H1 (cell line): ENCODE measurements at regions not wholly inside any gene's neighbourhood (a gene's known extent, or its start where the extent isn't known, plus 50 kb on each side); places are given as distances from the start of the nearest gene placed in this dataset.

Experiments used
- CTCF ChIA-PET: fragments of 300-600 bp; sonication (Branson Sonifier 250); formaldehyde crosslinking; loops from one replicate; lab custom pipeline; 2021; ENCODE audit not compliant: partially characterized antibody; lab: Charles Lee
- POLR2A ChIA-PET: fragments of 300-600 bp; sonication (Branson Sonifier 250); formaldehyde crosslinking; loops from one replicate; lab custom pipeline; 2021; ENCODE audit warnings: inconsistent platforms; ENCODE audit not compliant: partially characterized antibody; lab: Charles Lee
- DNase-seq, 2 experiments: peaks; one replicate each; pipeline versions ENCODE4 v3.0.0 to v3.0.0-alpha.2; 2010 to 2022; ENCODE audit warnings: low spot score in 2 of 2, low read depth in 1 of 2, mixed read lengths in 1 of 2
- FAIRE-seq: peaks from 2 replicates; lab custom pipeline; 2011; peaks lifted over from hg19 to GRCh38; lab: Jason Lieb, UNC
- H2AFZ ChIP-seq: 2 replicates; pipeline ENCODE4 v1.8.1; 2012; ENCODE audit warnings: low read length, inconsistent platforms
- H2AK5ac ChIP-seq: 2 replicates; pipeline ENCODE4 v1.6.1; 2013; ENCODE audit warnings: low read depth, low read length
- H2BK120ac ChIP-seq: replicated peaks from 2 replicates; pipeline ENCODE3; 2013; ENCODE audit warnings: low read depth, low read length, inconsistent platforms
- H2BK12ac ChIP-seq: 2 replicates; pipeline ENCODE4 v1.6.1; 2013; ENCODE audit warnings: low read depth, low read length
- H2BK15ac ChIP-seq: 2 replicates; pipeline ENCODE4 v1.6.1; 2013; ENCODE audit warnings: low read length
- H2BK20ac ChIP-seq: 2 replicates; pipeline ENCODE4 v1.6.1; 2013; ENCODE audit warnings: low read length
- H2BK5ac ChIP-seq: 2 replicates; pipeline ENCODE4 v1.6.1; 2013; ENCODE audit warnings: low read depth, low read length
- H3K14ac ChIP-seq: 2 replicates; pipeline ENCODE4 v1.6.1; 2013; ENCODE audit warnings: inconsistent platforms; ENCODE audit not compliant: insufficient read length
- H3K18ac ChIP-seq: 2 replicates; pipeline ENCODE4 v1.6.1; 2013; ENCODE audit warnings: low read length; ENCODE audit errors: extremely low read depth
- H3K23ac ChIP-seq: 2 replicates; pipeline ENCODE4 v1.6.1; 2013; ENCODE audit warnings: inconsistent platforms; ENCODE audit not compliant: insufficient read length
- H3K23me2 ChIP-seq: 2 replicates; pipeline ENCODE4 v1.6.1; 2013; ENCODE audit warnings: low read depth, low read length
- H3K27ac ChIP-seq: 2 replicates; pipeline ENCODE4 v1.6.1; 2011; ENCODE audit warnings: low read depth, low read length, inconsistent platforms
- H3K27me3 ChIP-seq, 4 experiments: replicated peaks in 1 of 4; 1 replicate in 1 of 4; 2 replicates in 3 of 4; pipeline versions ENCODE4 v1.6.1 to v1.8.1; 2011 to 2013; ENCODE audit warnings: low read length in 3 of 4, mild to moderate bottlenecking in 3 of 4, inconsistent platforms in 2 of 4, mixed read lengths in 2 of 4, moderate library complexity in 1 of 4; ENCODE audit not compliant: control insufficient read depth in 3 of 4, insufficient read depth in 3 of 4; ENCODE audit errors: extremely low read depth in 1 of 4
- H3K36me3 ChIP-seq, 4 experiments: 2 replicates each; pipeline versions ENCODE4 v1.6.1 to v1.8.1; 2011 to 2013; ENCODE audit warnings: mild to moderate bottlenecking in 4 of 4, low read length in 3 of 4, moderate library complexity in 2 of 4, control low read depth in 1 of 4, inconsistent platforms in 1 of 4; ENCODE audit not compliant: insufficient read depth in 4 of 4, control insufficient read depth in 2 of 4
- H3K4ac ChIP-seq: replicated peaks from 2 replicates; pipeline ENCODE3; 2013; ENCODE audit warnings: low read length, low read depth, mixed read lengths, inconsistent platforms; ENCODE audit not compliant: insufficient read length
- H3K4me1 ChIP-seq, 4 experiments: replicated peaks in 1 of 4; 1 replicate in 1 of 4; 2 replicates in 3 of 4; pipeline versions ENCODE4 v1.6.1 to v1.8.1; 2011 to 2013; ENCODE audit warnings: low read length in 3 of 4, inconsistent platforms in 2 of 4, mixed read lengths in 1 of 4; ENCODE audit not compliant: insufficient read depth in 4 of 4, control insufficient read depth in 3 of 4
- H3K4me2 ChIP-seq, 2 experiments: 2 replicates each; pipeline versions ENCODE4 v1.6.1 to v1.8.1; 2011 to 2013; ENCODE audit warnings: low read depth in 2 of 2, low read length in 2 of 2, control low read depth in 1 of 2, inconsistent platforms in 1 of 2, mild to moderate bottlenecking in 1 of 2; ENCODE audit not compliant: insufficient read depth in 1 of 2
- H3K4me3 ChIP-seq, 4 experiments: fragments of 200-600, 300-600 bp in 1 of 4; sonication (generic), shearing (Covaris generic), sonication (Bioruptor Twin) in 1 of 4; 2 replicates each; pipeline versions ENCODE4 v1.5.1 to v1.8.1; 2011 to 2016; ENCODE audit warnings: low read length in 4 of 4, low read depth in 3 of 4, control low read depth in 2 of 4, inconsistent platforms in 2 of 4, mild to moderate bottlenecking in 2 of 4, mixed read lengths in 1 of 4, moderate library complexity in 1 of 4; ENCODE audit not compliant: insufficient read depth in 2 of 4; ENCODE audit errors: extremely low read depth in 1 of 4
- H3K56ac ChIP-seq: replicated peaks from 2 replicates; pipeline ENCODE3; 2013; ENCODE audit warnings: low read depth, mild to moderate bottlenecking, mixed read lengths, low read length, inconsistent platforms; ENCODE audit not compliant: insufficient read length
- H3K79me1 ChIP-seq: 2 replicates; pipeline ENCODE4 v1.6.1; 2013; ENCODE audit warnings: low read depth, low read length, control low read depth
- H3K79me2 ChIP-seq, 2 experiments: 2 replicates each; pipeline versions ENCODE4 v1.6.1 to v1.8.1; 2012 to 2013; ENCODE audit warnings: low read length in 2 of 2, mild to moderate bottlenecking in 2 of 2, inconsistent platforms in 1 of 2; ENCODE audit not compliant: insufficient read depth in 2 of 2, control insufficient read depth in 1 of 2
- H3K9ac ChIP-seq, 4 experiments: replicated peaks in 1 of 4; 1 replicate in 1 of 4; 2 replicates in 3 of 4; pipeline versions ENCODE4 v1.6.1 to v1.8.1; 2011 to 2013; ENCODE audit warnings: low read depth in 3 of 4, low read length in 3 of 4, control low read depth in 2 of 4, mild to moderate bottlenecking in 2 of 4, moderate library complexity in 2 of 4, inconsistent platforms in 1 of 4; ENCODE audit errors: extremely low read depth in 1 of 4
- H3K9me3 ChIP-seq, 2 experiments: 2 replicates each; pipeline versions ENCODE4 v1.6.1 to v1.8.1; 2012 to 2013; ENCODE audit warnings: mild to moderate bottlenecking in 2 of 2, moderate library complexity in 2 of 2, control low read depth in 1 of 2, inconsistent platforms in 1 of 2, low read depth in 1 of 2, low read length in 1 of 2, mixed read lengths in 1 of 2; ENCODE audit not compliant: insufficient read depth in 2 of 2
- H4K20me1 ChIP-seq, 2 experiments: replicated peaks in 1 of 2; 2 replicates each; pipeline versions ENCODE3 to v1.8.1; 2011 to 2013; ENCODE audit warnings: inconsistent platforms in 2 of 2, low read length in 2 of 2, mild to moderate bottlenecking in 1 of 2; ENCODE audit not compliant: insufficient read depth in 2 of 2, control insufficient read depth in 1 of 2
- H4K5ac ChIP-seq: 2 replicates; pipeline ENCODE4 v1.6.1; 2013; ENCODE audit warnings: low read length, low read depth, mixed read lengths, inconsistent platforms; ENCODE audit not compliant: insufficient read length
- H4K8ac ChIP-seq: 2 replicates; pipeline ENCODE4 v1.8.0; 2013; ENCODE audit warnings: mild to moderate bottlenecking, moderate library complexity, low read length, inconsistent platforms; ENCODE audit not compliant: insufficient read depth; ENCODE audit errors: extremely low read depth
- H4K91ac ChIP-seq: replicated peaks from 2 replicates; pipeline ENCODE3; 2013; ENCODE audit warnings: low read length, mixed read lengths, inconsistent platforms; ENCODE audit not compliant: insufficient read length
- SUZ12 ChIP-seq: fragments of 200-600 bp; sonication (generic); IDR thresholded peaks from 2 replicates; pipeline ENCODE4 v1.6.1; 2012; ENCODE audit warnings: mild to moderate bottlenecking, inconsistent platforms, low read length, moderate library complexity, mixed read lengths
- WGBS, 2 experiments: shearing (Covaris generic) in 1 of 2; methylation state at CpG; one replicate each; pipeline versions ENCODE4 v1.1.6 to v1.1.7; 2013 to 2015; ENCODE audit warnings: low lambda C conversion rate in 2 of 2, mixed read lengths in 2 of 2, inconsistent platforms in 1 of 2, low coverage in 1 of 2, missing lambda C conversion rate in 1 of 2; ENCODE audit not compliant: insufficient replicate concordance in 2 of 2, insufficient coverage in 1 of 2, insufficient read length in 1 of 2; ENCODE audit errors: extremely low coverage in 1 of 2, missing lambda C conversion rate in 1 of 2; 5-methylcytosine and 5-hydroxymethylcytosine counted together

DNA sequence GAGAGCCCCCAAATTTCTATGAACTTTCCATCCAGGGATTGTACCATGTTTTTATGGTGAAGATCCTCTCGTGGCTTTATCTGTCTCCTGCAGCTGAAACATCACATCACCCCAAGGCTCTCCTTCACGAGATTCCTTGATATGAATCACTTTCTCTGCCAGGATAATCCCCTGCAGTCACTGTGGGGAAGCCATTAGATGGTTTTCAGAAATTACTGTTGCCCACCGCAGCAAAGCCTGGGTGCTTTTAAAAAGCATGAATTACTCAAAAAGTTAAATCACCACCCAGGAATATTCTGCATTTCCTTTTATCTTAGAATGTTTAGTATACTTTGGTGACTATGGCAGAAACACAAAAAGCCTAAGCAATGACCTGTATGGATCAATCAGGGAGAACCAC lies 428.4 kb upstream of the SLC14A2 start:
- H3K23me2 ChIP-seq = no peaks in the 10 kb centered on the region
- H3K4ac ChIP-seq = no peak overlapping the region
- no peak overlapping the region for H2BK120ac ChIP-seq
- no peaks in the 10 kb centered on the region for H4K20me1 ChIP-seq
- no peak overlapping the region for H3K18ac ChIP-seq
- H2BK5ac ChIP-seq = no peak overlapping the region
- H3K79me1 ChIP-seq = no peaks in the 10 kb centered on the region
- 87% methylated on average over 3 of the region's 3 CpGs; no CpG with 5 or more reads in 1 of the 2 experiments for WGBS, 2 experiments
- no peak overlapping the region for H3K9ac ChIP-seq
- no peak overlapping the region for H3K4me2 ChIP-seq
- H3K9me3 ChIP-seq = no peaks in the 10 kb centered on the region
- POLR2A ChIA-PET = no interaction called here
- H2AFZ ChIP-seq = no peak overlapping the region
- no peaks in the 10 kb centered on the region for H3K27me3 ChIP-seq
- no peak overlapping the region for H3K56ac ChIP-seq
- no peak overlapping the region for H3K27ac ChIP-seq
- no peak overlapping the region for H4K5ac ChIP-seq
- no peaks in the 10 kb centered on the region for H3K36me3 ChIP-seq
- no peak overlapping the region for H2AK5ac ChIP-seq
- no peak overlapping the region for H3K23ac ChIP-seq
- no peak for DNase-seq
- H4K91ac ChIP-seq = no peak overlapping the region
- no peak overlapping the region for H2BK12ac ChIP-seq
- CTCF ChIA-PET = interaction anchor here (1.1 kb wide), 2 partner anchors 18 to 26 kb away, joined by 3 to 4 read pairs; no protein-coding TSS in a partner anchor
- no peaks in the 10 kb centered on the region for H3K79me2 ChIP-seq
- no peak overlapping the region for H2BK20ac ChIP-seq
- H3K4me3 ChIP-seq = no peak overlapping the region
- H2BK15ac ChIP-seq = no peak overlapping the region
- FAIRE-seq = no peak
- no peak for TF ChIP-seq SUZ12
- TF ChIP-seq, all 59 proteins: peak for 0
- no peak overlapping the region for H3K14ac ChIP-seq
- H4K8ac ChIP-seq = no peak overlapping the region
- no peaks in the 10 kb centered on the region for H3K4me1 ChIP-seq
